ENCODE measurements at regions not wholly inside any gene's neighbourhood (a gene's known extent, or its start where the extent isn't known, plus 50 kb on each side); places are given as distances from the start of the nearest gene placed in this dataset.

- DNase-seq, result no peak
Measured at GRCh38 chr11:127677660-127678425, 677.3 kb upstream of the KIRREL3 start.

- no peak for DNase-seq
Measured at GRCh38 chr11:127675581-127675980, 675.0 kb upstream of the KIRREL3 start.

DNA sequence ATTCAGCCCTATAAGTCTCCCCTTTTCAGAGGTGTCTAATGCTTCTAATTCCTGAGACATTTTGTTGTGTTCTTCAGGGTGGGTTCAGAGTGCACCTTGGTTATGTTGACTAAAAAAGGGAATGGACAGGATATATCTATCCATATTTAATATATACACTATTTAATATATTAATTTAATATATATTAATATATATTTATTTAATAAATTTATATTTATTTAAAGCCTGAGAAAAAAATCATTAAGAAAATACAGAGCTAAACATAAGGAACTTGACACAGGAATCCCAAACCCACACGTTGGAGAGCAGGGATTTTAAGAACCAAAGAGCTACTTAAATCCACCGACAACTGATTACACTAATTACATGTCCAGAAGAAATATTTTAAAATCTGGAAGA, 674.2 kb upstream of the KIRREL3 start:
- no peak for DNase-seq

DNA sequence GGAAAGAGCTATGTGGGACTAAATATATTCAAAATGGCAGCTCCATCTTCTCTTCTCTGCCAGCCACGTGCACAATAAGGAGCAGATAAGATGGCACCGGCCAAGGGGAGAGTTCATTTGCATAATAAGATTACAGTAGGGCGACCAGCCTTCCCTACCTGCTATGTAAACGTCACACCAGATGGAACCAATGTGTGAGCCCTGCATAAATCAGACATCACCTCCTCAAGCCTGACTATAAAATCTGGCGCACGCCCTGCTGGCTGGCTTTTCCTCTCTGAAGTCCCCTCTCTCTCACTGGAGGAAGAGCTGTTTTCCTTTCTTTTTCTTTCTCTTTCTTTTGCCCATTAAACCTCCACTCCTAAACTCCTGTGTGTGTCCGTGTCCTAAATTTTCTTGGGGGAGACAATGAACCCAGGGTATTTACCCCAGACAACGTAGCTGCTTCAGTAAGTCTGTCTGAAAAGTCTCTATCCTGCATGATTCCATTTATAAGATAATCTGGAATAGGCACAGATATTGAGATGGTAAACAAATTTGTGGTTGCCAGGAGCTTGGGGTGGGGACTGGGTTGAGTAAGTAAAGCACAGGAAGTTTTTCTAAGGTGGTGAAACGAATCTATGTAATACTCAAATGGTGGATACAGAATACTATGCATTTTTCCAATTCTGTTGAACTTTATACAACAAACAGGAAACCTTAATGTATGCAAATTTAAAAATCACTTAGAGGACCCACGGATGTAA, 670.0 kb upstream of the KIRREL3 start:
- DNase-seq, result no peak

GRCh38 chr11:127656116-127656836, 655.7 kb upstream of the KIRREL3 start:
- DNase-seq, result no peak

DNA sequence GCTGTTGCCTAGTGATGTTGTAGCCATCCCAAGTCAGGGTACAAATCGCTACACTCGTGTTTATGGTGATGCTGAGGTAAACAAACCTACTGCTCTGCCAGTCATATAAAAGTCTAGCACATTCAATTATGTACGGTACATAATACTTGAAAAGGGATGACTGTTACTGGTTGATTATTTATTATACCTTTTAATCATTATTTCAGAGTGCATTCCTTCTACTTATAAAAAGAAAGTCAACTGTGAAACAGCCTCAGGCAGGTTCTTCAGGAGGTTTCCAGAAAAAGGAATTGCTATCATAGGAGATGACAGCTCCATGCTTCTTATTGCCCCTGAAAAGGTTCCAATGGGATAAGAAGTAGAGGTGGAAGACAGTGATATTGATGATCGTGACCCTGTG, 652.5 kb upstream of the KIRREL3 start:
- no peak for DNase-seq

DNA sequence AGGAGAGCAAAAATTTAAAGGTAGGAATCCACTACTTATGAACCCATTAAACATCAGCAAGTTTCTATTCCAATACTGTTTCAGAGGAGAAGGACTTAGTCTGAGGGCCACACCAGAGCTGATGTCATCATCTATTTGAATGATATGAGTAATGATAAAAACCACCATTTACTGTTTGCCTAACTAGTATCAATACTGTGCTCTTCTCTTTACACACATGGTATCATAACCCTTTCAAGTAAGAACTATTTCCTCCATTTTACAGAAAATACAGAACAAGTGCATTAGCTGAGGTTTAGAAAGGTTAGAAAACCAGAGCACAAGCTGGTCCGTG, 651.3 kb upstream of the KIRREL3 start:
- no peak for DNase-seq

DNA sequence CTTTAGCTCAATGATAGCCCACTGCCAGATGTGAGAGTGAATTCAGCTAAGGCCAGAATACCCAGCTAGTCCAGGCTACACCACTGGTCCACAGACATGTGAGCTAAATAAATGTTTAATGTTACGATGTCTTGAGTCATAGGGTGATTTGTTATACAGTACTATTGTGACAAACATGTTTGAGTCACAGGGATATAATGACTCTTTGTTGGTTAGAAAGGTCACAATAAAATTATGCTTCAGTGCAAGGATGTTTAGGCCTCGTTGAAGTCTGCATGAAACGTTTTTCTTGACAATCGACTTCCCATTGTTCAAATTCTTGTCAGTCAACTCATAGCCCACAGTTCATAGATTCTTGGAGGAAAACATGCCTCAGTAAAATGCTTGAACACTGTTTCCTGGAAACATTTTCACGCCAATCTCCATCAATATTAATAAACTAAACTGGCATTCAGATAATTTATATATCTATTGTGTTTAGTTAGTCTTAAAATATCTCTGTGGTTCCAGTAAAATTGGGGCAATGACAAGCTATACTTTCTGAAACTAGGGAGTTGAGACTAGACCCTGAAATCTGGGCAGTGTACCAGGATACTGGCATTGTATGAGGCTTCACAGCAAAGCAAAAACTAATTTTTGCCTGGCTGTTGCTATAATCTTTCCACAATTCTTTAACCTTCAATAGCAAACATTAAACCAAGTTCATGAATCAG, 650.8 kb upstream of the KIRREL3 start:
- DNase-seq, result no peak

DNA sequence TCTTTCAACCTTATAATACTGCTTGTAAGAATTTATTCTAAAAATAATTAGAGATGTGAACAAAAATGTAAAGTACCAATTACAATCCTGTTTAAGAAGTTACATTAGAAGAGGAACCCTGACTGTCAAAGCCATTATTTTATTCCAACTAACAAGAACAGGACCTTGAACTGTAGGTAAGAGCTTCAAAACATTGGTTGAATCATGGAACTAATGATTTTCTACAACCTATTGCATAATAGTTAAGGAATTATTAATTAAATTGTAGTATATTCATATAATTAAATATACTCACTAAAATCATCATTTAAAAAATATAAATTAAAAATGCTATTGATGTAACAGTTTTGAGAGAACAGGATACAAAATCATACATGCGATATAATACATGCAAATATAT, 649.4 kb upstream of the KIRREL3 start:
- no peak for DNase-seq

DNA sequence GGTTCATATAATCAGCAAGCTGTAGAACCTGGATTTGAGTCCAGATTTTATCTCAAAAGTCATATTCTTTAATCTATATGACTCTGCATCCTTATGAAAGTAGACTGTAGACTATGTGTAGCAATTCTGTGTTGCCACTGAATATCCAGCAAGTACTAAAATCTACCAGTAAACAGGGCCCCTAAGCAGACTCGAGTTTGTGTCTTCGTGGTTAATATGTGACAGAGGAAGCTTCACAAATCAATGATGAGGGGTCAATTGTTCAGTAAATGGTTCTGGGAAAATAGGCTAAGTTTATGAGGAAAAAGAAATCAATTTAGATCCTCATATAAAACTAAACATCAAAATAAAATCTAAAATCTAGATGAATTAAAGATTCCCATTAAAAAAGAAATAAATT, 648.5 kb upstream of the KIRREL3 start:
- no peak for DNase-seq

- DNase-seq, result no peak
Measured at GRCh38 chr11:127648583-127648982, 648.0 kb upstream of the KIRREL3 start.

- DNase-seq, result no peak
Measured at GRCh38 chr11:127644366-127644765, 643.8 kb upstream of the KIRREL3 start.

GRCh38 chr11:127643268-127644058, 642.9 kb upstream of the KIRREL3 start:
- DNase-seq, result no peak

GRCh38 chr11:127640561-127641451, 640.2 kb upstream of the KIRREL3 start:
- DNase-seq, result no peak

DNA sequence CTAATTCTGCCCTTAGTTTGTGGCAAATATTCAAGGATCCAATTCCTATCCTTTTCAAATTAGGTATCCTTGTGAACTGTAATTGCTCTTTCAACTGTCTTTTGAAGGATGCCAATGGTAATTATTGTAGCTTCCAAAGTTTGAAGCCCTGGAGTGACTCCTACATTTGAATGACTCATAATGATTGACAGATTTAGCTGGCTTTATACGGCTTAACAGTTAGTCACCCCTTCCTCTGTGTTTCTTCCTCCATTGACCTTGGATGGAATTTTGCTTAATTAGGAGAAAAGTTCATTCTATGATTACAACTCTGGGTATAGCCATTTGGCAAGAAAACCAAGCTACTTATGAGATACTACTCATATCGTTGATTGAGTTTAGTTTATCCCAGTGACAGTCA, 639.3 kb upstream of the KIRREL3 start:
- DNase-seq, result no peak

DNA sequence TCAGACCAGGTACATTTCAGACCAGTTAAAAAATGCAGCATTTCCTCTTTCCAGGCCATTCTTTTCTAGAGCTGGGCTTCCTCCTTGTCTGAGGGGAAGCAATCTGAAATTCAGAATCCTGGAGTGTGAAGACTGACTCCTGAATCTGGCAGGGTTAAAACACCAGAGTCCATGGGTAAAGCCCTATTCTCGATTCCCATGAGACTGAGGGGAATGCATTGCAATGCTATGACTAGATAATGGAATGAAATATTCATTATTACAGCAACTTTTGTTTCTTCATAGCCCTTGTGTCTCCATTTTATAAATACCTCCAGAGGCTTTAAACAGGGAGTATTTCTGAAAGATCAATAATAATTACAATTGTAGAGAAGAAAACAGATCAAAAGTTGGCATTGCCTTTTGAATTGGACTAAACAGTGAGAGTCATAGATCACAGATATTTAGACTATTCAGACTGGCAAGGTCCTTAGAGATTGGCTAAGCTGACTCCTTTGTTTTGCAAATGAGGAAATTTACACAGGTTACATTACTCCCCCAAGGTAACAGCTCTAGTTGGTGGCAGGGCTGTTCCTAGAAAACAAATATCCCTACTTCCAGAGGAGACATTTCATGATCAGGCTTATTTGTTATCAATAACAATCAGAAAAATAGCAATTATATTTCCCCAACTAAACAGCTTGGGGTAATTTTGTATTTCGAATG, 632.6 kb upstream of the KIRREL3 start:
- no peak for DNase-seq

DNA sequence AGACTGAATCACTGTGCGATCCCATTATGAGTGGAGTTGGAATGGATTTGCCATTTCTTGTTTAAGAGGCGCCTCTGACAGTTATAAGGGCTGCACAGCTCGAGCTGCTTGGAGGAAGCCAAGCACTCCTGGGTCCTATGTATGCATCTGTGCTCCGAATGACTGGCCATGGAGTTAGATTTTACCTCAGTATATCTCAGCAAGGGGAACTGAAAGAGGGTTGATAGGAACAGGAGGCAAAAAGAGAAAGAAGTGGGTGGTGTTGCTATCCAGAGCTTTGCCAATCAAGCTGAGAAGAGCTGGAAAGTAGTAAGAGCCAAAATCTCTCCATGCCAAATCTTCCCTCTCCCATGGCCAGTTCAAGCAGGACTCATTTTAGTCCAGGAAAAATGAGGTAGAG, 632.0 kb upstream of the KIRREL3 start:
- no peak for DNase-seq

- no peak for DNase-seq
Measured at GRCh38 chr11:127631974-127632373, 631.4 kb upstream of the KIRREL3 start.

DNA sequence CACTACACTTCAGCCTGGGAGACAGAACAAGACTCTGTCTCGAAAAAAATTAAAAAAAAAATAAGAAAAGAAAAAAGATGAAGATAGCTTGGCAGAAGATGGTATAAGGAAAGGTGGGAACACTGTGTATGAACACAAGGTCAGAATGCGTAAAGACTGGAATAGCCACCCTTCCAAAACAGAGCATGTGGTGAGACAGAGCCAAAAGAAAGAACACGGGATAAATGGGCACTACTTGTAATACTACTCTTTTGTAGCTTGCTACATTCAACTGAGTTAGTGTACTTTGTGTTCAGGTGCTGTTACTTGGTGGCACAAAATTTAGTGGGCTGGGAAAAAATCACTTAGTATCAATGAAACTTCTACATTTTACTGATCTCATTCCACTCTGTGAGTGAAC, 628.6 kb upstream of the KIRREL3 start:
- no peak for DNase-seq

- DNase-seq, result no peak
Measured at GRCh38 chr11:127628458-127628785, 627.9 kb upstream of the KIRREL3 start.
